CD4-positive, CD25-positive, alpha-beta regulatory T cell (primary cell): ENCODE measurements at regions not wholly inside any gene's neighbourhood (a gene's known extent, or its start where the extent isn't known, plus 50 kb on each side); places are given as distances from the start of the nearest gene placed in this dataset.

Experiments used
- ATAC-seq, 2 donors: fragments of 150-1000 bp; cut with Tn5 transposase; one replicate each; pipeline ENCODE4 v1.10.0; 2021; ENCODE audit warnings: low read depth in 2 of 2, moderate number of reproducible peaks in 2 of 2, moderate library complexity in 1 of 2
- DNase-seq, 3 donors: peaks; one replicate each; pipeline versions ENCODE4 v3.0.0 to v3.0.0-alpha.2; 2012 to 2022; ENCODE audit warnings: mixed read lengths in 1 of 3
- H3K27ac ChIP-seq: one replicate; pipeline ENCODE4 v1.7.0; 2013; ENCODE audit warnings: mild to moderate bottlenecking, low read length; ENCODE audit not compliant: insufficient read depth, poor library complexity, severe bottlenecking
- H3K27me3 ChIP-seq: one replicate; pipeline ENCODE4 v1.7.0; 2013; ENCODE audit warnings: low read length; ENCODE audit not compliant: control insufficient read depth, insufficient read depth
- H3K36me3 ChIP-seq: one replicate; pipeline ENCODE4 v1.7.0; 2013; ENCODE audit warnings: mild to moderate bottlenecking, low read length, moderate library complexity; ENCODE audit not compliant: control insufficient read depth, insufficient read depth
- H3K4me1 ChIP-seq: 2 replicates; pipeline ENCODE4 v1.7.0; 2013; ENCODE audit warnings: mild to moderate bottlenecking, low read length; ENCODE audit not compliant: insufficient read depth, control insufficient read depth, poor library complexity, severe bottlenecking
- H3K4me3 ChIP-seq: one replicate; pipeline ENCODE4 v1.7.0; 2013; ENCODE audit warnings: low read depth, mild to moderate bottlenecking, low read length, moderate library complexity
- H3K9me3 ChIP-seq, 2 experiments: 1 replicate in 1 of 2; 2 replicates in 1 of 2; pipeline ENCODE4 v1.7.0; 2013; ENCODE audit warnings: low read length in 2 of 2, mild to moderate bottlenecking in 1 of 2, moderate library complexity in 1 of 2; ENCODE audit not compliant: control insufficient read depth in 2 of 2
- H3K27ac Mint-ChIP-seq, 3 donors: one replicate each; pipeline ENCODE4 v1.8.0; 2020 to 2022; ENCODE audit warnings: mild to moderate bottlenecking in 3 of 3, mixed read lengths in 3 of 3, moderate library complexity in 2 of 3
- H3K27me3 Mint-ChIP-seq: one replicate; pipeline ENCODE4 v1.8.0; 2022; ENCODE audit warnings: mild to moderate bottlenecking, mixed read lengths
- H3K36me3 Mint-ChIP-seq: one replicate; pipeline ENCODE4 v1.8.0; 2020; ENCODE audit warnings: mixed read lengths
- H3K4me1 Mint-ChIP-seq, 4 donors: one replicate each; pipeline ENCODE4 v1.8.0; 2020 to 2022; ENCODE audit warnings: mixed read lengths in 4 of 4, mild to moderate bottlenecking in 1 of 4
- H3K4me3 Mint-ChIP-seq, 4 donors: one replicate each; pipeline ENCODE4 v1.8.0; 2020 to 2022; ENCODE audit warnings: mild to moderate bottlenecking in 4 of 4, mixed read lengths in 4 of 4, moderate library complexity in 3 of 4
- H3K9me3 Mint-ChIP-seq, 7 donors: one replicate each; pipeline ENCODE4 v1.8.0; 2020 to 2022; ENCODE audit warnings: mixed read lengths in 7 of 7, mild to moderate bottlenecking in 3 of 7, moderate library complexity in 2 of 7

DNA sequence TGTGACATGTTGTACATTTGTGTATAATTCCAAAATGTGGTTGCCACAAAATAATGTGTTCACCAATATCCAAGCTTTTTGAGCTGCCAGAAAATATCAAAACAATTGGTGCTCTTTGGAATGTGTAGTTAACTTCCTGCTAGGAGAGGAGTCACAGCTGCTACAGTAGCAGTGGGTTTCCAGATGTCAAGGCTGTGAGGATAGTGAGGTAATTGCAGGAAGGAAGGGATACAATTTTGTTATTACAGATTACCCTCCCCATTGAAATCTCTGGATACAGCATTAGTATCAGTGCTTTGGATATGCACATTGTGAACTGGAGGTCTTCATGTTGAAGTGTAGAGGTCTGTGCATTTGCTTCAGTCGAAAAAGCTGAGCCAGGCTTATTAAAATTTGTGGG is 253.2 kb downstream of the PTPRC start:
- DNase-seq (no peak), ATAC-seq (no peak)
- H3K36me3 Mint-ChIP-seq: peaks cover 18% of the 10 kb centered on the region
- no peaks in the 10 kb centered on the region for H3K4me1 ChIP-seq
- H3K27ac Mint-ChIP-seq: no peak overlapping the region
- H3K27me3 ChIP-seq: no peaks in the 10 kb centered on the region
- H3K4me1 Mint-ChIP-seq: peaks cover 5 to 25% (median 14%) of the 10 kb centered on the region in 4 donors
- no peaks in the 10 kb centered on the region for H3K36me3 ChIP-seq
- no peaks in the 10 kb centered on the region for H3K9me3 ChIP-seq
- no peak overlapping the region for H3K4me3 Mint-ChIP-seq
- H3K27me3 Mint-ChIP-seq: no peaks in the 10 kb centered on the region
- no peak overlapping the region for H3K4me3 ChIP-seq
- no peaks in the 10 kb centered on the region for H3K9me3 Mint-ChIP-seq
- H3K27ac ChIP-seq: no peak overlapping the region

DNA sequence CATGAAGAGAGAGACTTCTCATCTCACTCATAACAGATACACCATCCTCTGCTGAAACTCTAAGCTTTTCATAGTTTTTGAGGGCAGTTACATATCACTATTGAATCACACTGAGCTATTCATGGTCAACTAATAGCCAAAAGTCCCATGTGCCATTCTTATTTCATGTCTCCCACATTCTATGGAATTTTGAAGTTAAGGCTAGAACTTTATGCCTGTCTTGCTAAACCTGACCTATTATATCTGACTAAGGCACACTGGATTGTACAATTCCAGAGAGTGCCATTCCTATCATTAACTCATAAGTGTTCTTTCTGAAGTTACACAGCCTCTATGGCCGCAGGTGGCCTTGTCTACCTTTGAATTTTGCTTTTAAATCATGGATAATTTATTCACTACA is 254.3 kb downstream of the PTPRC start:
- Mint-ChIP-seq H3K27me3 (no peaks in the 10 kb centered on the region), H3K36me3 (peaks cover 18% of the 10 kb centered on the region), H3K4me1 (peaks cover 9 to 25% (median 15%) of the 10 kb centered on the region in 4 donors), H3K4me3 (no peak overlapping the region), H3K9me3 (no peaks in the 10 kb centered on the region), H3K27ac (no peak overlapping the region)
- no peak overlapping the region for H3K4me3 ChIP-seq
- no peak for ATAC-seq
- no peaks in the 10 kb centered on the region for H3K27me3 ChIP-seq
- H3K4me1 ChIP-seq: no peaks in the 10 kb centered on the region
- H3K36me3 ChIP-seq: no peaks in the 10 kb centered on the region
- no peak overlapping the region for H3K27ac ChIP-seq
- DNase-seq: no peak
- H3K9me3 ChIP-seq: no peaks in the 10 kb centered on the region

DNA sequence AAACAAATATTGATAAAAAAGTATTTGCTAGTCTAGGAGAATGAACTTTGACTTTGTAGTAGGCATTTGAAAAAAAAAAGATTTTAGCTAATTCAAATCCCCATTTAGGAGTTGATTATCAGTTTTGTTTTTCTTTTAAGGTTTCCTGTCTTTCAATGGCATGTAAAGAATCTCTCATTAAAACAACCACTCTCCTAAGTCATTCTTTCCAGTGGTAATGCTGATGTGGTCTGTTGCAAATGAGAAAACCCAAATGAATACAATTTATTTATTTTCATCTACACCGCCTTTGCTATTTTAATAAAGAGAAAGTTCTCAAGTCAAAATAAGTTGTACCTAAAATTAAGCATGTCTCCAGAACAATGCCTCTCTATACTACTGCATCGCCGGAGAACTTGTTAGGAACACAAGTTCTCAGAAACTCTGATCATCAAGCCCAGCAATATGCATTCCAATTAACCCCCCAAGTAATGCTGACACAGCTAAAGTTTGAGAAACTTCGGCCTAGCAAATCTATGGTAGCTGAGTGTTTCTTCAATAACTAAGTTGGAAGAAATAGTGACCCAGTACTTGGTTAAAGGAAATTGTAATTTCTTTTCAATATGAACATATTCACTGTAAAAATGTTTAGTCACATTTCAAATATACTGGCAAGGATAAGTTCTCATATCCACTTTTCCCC is 255.1 kb downstream of the PTPRC start:
- peaks cover 9 to 25% (median 15%) of the 10 kb centered on the region in 4 donors for H3K4me1 Mint-ChIP-seq
- H3K27ac Mint-ChIP-seq: no peak overlapping the region
- DNase-seq: no peak
- no peaks in the 10 kb centered on the region for H3K27me3 Mint-ChIP-seq
- Histone ChIP-seq H3K4me3 (no peak overlapping the region), H3K27ac (no peak overlapping the region), H3K27me3 (no peaks in the 10 kb centered on the region), H3K9me3 (no peaks in the 10 kb centered on the region), H3K4me1 (no peaks in the 10 kb centered on the region), H3K36me3 (no peaks in the 10 kb centered on the region)
- no peak for ATAC-seq
- peaks cover 19% of the 10 kb centered on the region for H3K36me3 Mint-ChIP-seq
- H3K9me3 Mint-ChIP-seq: no peaks in the 10 kb centered on the region
- H3K4me3 Mint-ChIP-seq: no peak overlapping the region

DNA sequence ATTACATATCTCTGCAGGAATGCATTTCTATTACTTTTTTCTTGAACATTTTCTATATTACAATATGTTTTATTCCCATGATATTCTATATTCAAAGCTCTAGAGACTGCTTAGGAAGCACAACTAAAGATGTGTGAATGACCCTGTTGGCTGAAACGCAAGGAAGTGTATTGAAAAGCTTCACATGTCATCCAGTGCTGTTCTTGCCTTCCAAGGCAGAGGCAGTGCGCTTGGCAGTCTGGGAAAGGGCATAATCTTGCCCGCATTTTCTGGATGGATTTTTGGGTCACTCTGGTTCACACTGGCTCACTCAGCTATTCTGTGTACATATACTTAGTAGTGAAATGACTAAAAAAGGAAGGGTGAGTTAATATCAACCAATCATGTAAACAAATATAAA is 262.4 kb downstream of the PTPRC start:
- H3K27ac ChIP-seq: no peak overlapping the region
- H3K9me3 ChIP-seq: no peaks in the 10 kb centered on the region
- no peaks in the 10 kb centered on the region for H3K27me3 ChIP-seq
- H3K36me3 ChIP-seq: peaks cover 15% of the 10 kb centered on the region
- ATAC-seq (no peak), DNase-seq (no peak)
- H3K4me3 Mint-ChIP-seq: no peak overlapping the region
- H3K9me3 Mint-ChIP-seq: peaks cover 0 to 2% (median 0%) of the 10 kb centered on the region in 7 donors
- peaks cover 10 to 29% (median 21%) of the 10 kb centered on the region in 4 donors for H3K4me1 Mint-ChIP-seq
- peaks cover 10% of the 10 kb centered on the region for H3K4me1 ChIP-seq
- no peak overlapping the region for H3K27ac Mint-ChIP-seq
- H3K4me3 ChIP-seq: no peak overlapping the region
- peaks cover 27% of the 10 kb centered on the region for H3K36me3 Mint-ChIP-seq
- no peaks in the 10 kb centered on the region for H3K27me3 Mint-ChIP-seq

DNA sequence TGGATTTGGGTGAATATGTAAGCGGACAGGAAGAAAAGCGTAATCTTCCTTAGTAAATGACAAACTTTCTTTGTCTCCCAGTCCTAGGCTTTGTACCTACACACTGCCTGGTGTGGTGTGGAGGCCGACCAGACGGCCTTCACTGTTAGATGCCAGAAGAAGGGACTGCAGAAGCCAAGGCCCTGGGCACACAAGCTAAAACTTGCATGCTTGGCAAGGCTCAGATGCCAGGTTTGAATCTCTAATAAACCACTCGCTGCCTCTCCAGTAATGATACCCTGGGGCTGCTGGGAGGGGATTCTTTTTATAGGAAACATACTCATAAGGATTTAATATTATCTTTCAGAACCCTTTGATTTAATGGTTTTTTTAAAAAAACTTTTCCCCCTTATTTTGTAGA is 263.8 kb downstream of the PTPRC start:
- peaks cover 26% of the 10 kb centered on the region for H3K36me3 Mint-ChIP-seq
- H3K27me3 Mint-ChIP-seq: no peaks in the 10 kb centered on the region
- peaks cover 15% of the 10 kb centered on the region for H3K36me3 ChIP-seq
- H3K4me3 ChIP-seq: no peak overlapping the region
- peak overlapping the region in 1 of 4 donors; percentile 7 for H3K4me3 Mint-ChIP-seq
- H3K9me3 Mint-ChIP-seq: peaks cover 0 to 2% (median 0%) of the 10 kb centered on the region in 7 donors
- H3K27ac Mint-ChIP-seq: no peak overlapping the region
- ATAC-seq (no peak), DNase-seq (no peak)
- peaks cover 22 to 38% (median 26%) of the 10 kb centered on the region in 4 donors for H3K4me1 Mint-ChIP-seq
- H3K9me3 ChIP-seq: no peaks in the 10 kb centered on the region
- H3K27me3 ChIP-seq: no peaks in the 10 kb centered on the region
- no peak overlapping the region for H3K27ac ChIP-seq
- peaks cover 10% of the 10 kb centered on the region for H3K4me1 ChIP-seq

DNA sequence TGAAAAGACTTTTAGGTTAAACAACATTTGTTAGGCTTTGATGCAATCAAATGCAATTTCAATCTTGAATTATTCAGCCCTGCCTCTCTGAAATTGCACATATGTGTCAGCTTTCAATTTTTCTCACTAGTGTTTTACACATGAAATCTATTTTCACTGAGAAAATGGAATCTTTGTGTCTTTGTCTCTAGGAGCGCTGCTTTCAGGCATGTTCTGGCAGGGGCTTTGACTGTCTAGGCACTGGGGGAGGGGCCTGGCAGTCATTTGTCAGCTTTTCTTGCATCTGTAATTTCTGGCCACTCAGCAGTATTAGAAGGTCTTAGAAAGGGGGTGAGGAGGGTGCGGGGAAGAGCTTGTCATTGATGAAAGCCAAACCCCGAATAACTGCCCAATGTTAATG is 264.4 kb downstream of the PTPRC start:
- ATAC-seq: no peak
- Histone ChIP-seq H3K9me3 (no peaks in the 10 kb centered on the region), H3K27me3 (no peaks in the 10 kb centered on the region), H3K27ac (no peak overlapping the region), H3K36me3 (peaks cover 15% of the 10 kb centered on the region), H3K4me1 (peaks cover 10% of the 10 kb centered on the region), H3K4me3 (no peak overlapping the region)
- Mint-ChIP-seq H3K4me1 (peaks cover 22 to 39% (median 25%) of the 10 kb centered on the region in 4 donors), H3K27ac (no peak overlapping the region), H3K4me3 (no peak overlapping the region), H3K9me3 (peaks cover 0 to 2% (median 0%) of the 10 kb centered on the region in 7 donors), H3K36me3 (peaks cover 26% of the 10 kb centered on the region), H3K27me3 (no peaks in the 10 kb centered on the region)
- DNase-seq: no peak

DNA sequence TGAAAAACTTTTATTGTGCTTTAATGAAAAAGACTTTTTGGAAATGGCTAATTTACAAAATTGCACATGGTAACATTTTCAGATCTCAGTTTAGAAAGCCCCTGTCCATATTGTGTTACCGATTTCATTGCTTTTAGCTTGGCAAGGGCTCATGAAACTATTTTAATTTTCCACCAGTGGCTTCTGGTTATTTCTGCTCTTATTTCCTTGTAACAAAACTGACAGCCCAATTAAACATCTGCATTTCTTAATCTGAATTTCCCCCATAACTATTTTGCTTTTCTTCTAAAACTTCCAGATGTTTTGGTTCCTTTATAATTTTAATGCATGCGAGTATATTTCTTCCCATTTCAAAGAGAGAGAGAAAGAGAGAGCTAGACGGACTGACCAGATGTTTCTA is 264.8 kb downstream of the PTPRC start:
- Mint-ChIP-seq H3K27ac (no peak overlapping the region), H3K9me3 (peaks cover 0 to 2% (median 0%) of the 10 kb centered on the region in 7 donors), H3K27me3 (no peaks in the 10 kb centered on the region), H3K4me3 (no peak overlapping the region), H3K4me1 (peaks cover 22 to 43% (median 28%) of the 10 kb centered on the region in 4 donors), H3K36me3 (peaks cover 26% of the 10 kb centered on the region)
- Histone ChIP-seq H3K27me3 (no peaks in the 10 kb centered on the region), H3K4me3 (no peak overlapping the region), H3K9me3 (no peaks in the 10 kb centered on the region), H3K4me1 (peaks cover 10% of the 10 kb centered on the region), H3K27ac (no peak overlapping the region), H3K36me3 (peaks cover 15% of the 10 kb centered on the region)
- ATAC-seq (no peak), DNase-seq (no peak)

DNA sequence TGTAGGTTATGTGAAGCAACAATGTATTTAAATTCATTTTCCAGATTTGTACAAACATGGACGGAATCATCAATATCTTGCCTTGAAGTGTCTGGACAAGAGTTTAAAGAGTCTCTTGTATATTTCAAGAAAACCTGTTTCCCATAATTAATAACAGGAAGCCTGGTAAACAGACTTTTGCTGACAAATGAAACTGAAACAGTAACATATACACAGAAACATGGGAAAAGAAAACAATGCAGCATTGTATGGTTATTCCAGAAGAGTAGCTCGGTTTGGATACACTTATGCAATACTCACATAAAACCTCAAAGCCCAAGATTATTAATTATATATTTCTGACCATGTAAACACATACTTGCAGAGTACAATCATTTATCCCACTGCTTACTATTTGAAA is 265.5 kb downstream of the PTPRC start:
- Histone ChIP-seq H3K9me3 (no peaks in the 10 kb centered on the region), H3K27ac (no peak overlapping the region), H3K4me1 (peaks cover 10% of the 10 kb centered on the region), H3K4me3 (no peak overlapping the region), H3K36me3 (peaks cover 12% of the 10 kb centered on the region), H3K27me3 (no peaks in the 10 kb centered on the region)
- Mint-ChIP-seq H3K36me3 (peaks cover 21% of the 10 kb centered on the region), H3K27ac (peak overlapping the region in 1 of 3 donors; percentile 41), H3K4me1 (peaks cover 23 to 43% (median 28%) of the 10 kb centered on the region in 4 donors), H3K27me3 (no peaks in the 10 kb centered on the region), H3K4me3 (no peak overlapping the region), H3K9me3 (peaks cover 0 to 2% (median 0%) of the 10 kb centered on the region in 7 donors)
- DNase-seq: no peak
- ATAC-seq: no peak
